ENCODE measurements at regions not wholly inside any gene's neighbourhood (a gene's known extent, or its start where the extent isn't known, plus 50 kb on each side); places are given as distances from the start of the nearest gene placed in this dataset.

DNA sequence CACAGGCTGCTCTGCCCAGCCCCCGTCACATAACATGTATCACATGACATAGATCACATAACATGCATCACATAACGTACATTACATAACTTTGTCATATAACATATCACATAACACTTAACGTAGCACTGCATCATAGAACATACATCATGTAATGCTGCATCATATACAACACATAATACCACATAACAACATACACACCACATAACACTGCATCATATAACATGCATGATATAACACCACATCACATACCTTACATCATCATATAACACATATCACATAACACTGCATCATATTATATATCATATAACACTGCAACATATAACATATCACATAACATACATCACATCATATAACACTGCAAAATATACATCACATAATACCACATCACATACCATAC lies 83.8 kb downstream of the AXIN2 start:
- no peak for DNase-seq

DNA sequence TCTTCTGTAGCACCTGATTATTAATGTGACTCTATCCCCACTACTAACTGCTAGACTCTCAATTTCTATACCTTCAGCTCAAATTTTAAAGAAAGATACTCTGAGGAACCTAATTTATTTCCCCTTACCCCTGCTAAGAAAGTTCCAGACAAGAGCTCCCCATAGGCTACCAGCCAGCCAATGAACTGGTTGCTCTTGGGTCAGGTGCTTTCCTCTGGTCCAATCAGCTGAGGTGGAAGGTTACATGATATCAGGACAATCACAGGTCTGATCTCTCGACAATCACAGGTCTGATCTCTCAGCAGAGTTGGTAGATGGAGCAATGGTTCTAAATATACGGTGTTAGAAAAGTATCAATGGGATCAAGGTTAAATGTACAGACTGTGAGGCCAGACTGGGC lies 86.8 kb downstream of the AXIN2 start:
- no peak for DNase-seq

DNA sequence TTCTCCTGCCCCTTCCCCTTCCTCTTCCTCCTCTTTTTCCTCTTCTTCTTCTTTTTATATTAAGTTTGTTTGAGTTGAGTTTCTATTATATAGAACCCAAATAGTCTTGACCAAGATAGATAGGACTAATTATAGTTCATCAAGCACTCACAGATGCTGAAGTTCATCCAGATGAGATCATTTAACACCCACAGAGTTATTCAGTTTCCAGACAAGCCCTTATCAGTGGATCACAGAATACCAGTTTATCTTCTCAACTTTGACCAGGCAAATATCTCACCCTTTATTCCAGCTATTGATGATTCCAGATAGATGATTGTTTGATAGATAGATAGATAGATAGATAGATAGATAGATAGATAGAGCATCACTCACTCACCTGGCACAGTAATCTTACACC lies 87.5 kb downstream of the AXIN2 start:
- no peak for DNase-seq

DNA sequence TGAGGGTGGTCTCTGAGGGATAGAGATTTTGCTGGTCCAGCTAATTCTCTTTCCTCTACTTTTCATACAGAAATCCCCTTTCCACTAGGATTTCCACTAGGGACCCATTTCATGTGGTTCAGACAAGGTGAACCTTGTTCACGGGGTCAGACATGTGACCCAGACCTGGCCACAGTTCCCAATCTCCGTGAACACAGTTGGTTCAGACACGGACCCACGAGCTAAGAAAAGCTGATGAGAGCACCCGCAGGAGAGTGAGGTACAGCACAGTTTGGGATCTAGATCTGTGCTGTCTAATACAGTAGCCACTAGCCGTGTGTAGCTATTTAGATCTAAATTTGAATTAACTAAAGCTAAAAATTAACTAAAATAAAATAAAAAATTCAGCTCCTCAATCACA lies 88.1 kb downstream of the AXIN2 start:
- no peak for DNase-seq

DNA sequence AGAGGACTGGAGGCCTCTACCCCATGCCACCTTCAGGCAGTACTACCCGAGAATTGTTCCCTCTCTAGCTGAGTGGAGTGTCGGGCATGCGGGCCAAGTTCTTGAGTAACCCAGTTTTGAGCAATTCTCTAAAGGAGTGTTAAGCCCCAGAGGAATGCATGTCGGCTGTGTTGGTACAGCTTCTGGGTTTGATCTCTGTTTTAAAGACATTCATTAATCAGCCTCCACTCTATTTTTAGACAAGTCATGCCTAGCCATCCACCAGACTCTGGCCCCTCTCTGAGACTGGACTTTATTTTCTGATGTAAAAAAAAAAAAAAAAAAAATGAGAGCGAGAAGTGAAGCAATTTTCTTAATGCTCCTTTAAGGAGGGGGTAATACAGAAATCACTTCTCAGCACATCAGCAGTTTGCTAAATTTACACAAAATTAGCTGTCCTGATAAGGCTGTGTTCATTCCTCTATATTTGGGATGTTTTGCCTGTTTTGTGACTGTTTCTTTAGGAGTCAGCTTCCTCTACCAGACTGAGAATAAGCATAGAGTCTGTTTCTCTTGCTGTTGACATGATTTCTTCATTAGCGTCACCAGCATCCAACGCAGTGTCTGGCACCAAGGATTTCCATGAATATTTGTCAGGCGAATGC lies 88.7 kb downstream of the AXIN2 start:
- DNase-seq = no peak

DNA sequence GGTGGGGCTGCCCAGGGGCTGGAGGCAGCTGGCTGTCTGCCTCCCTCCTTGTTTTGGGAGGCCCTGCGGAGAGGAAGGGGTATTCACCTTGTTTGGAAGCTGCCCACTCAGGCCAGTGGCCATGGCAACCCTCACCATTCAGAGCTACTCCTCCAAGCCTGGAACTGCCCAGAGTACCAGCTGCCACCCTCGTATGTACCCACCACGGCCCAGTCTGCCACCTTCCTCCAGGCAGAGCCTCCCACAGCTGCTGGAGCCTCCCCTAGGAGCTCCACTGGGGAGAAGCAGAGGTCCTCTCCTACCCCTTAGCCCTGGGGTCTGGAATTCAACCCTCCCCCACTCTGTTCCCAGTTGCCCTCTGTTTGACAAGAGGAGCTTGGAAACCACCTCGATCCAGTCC lies 90.7 kb downstream of the AXIN2 start:
- DNase-seq = no peak

DNA sequence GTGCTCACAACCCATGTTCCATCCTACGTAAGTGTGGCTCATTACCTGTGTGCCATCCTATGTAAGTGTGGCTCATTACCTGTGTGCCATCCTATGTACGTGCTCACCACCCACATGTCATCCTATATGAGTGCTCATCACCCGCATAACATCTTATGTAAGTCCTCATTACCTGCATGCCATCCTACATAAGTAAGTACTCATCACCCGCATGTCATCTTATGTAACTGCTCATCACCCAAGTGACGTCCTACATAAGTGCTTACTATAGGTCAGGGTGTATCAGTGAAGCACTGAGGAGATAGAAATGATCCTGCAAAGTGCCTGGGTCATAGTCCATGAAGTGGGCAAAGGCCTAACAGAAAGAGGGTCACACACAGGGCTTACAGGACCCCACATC lies 93.1 kb downstream of the AXIN2 start:
- no peak for DNase-seq

DNA sequence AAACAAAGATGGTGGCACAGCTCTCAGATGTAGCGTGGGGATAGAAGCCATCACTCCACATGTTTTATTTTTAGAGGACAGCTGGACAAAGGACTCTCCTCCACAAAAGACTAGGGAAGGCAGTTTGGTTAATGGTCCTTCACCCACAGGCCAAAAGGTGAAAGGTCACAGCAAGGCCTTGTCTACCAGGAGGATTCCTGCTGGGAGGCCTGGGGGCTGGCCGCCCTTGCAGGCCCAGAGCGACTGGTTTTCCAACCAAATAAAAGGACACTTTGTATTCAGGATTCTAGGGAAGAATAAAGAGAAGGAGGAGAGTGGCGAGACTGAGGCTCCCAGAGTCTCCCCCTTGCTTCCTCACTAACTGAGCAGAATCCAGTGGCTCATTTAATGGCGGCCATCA lies 94.3 kb downstream of the AXIN2 start:
- DNase-seq = no peak

DNA sequence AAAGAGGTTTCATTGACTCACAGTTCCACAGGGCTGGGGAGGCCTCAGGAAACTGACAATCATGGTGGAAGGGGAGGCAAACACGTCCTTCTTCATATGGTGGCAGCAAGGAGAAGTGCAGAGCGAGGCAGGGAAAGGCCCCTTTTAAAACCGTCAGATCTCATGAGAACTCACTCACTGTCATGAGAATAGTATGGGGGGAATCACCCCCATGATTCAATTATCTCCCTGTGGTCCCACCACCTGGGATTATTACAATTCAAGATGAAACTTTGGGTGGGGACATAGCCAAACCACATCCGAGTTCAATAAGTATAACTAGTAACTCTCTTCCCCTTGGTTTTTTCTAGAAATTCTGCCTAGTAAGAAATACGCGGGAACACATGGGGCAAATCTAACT lies 94.9 kb downstream of the AXIN2 start:
- DNase-seq = no peak

DNA sequence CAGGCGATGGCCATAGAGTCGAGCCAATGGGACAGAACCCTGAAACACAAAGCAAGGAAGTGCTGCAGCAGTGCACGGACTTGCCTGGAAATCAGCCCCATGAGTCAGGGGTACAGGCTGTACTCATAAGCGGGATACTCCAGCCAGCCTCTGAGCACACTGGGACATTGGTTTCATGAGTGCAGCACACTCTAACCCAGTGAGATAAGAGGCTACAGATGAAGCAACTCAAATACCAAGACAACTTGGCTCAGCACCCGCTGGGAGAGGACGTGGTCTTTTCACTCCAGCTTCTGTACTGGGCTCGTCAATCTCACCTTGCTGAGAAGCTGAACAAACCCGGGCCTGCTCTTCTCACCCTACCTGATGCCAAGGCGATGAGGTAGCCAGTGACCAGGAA lies 98.2 kb downstream of the AXIN2 start:
- no peak for DNase-seq

DNA sequence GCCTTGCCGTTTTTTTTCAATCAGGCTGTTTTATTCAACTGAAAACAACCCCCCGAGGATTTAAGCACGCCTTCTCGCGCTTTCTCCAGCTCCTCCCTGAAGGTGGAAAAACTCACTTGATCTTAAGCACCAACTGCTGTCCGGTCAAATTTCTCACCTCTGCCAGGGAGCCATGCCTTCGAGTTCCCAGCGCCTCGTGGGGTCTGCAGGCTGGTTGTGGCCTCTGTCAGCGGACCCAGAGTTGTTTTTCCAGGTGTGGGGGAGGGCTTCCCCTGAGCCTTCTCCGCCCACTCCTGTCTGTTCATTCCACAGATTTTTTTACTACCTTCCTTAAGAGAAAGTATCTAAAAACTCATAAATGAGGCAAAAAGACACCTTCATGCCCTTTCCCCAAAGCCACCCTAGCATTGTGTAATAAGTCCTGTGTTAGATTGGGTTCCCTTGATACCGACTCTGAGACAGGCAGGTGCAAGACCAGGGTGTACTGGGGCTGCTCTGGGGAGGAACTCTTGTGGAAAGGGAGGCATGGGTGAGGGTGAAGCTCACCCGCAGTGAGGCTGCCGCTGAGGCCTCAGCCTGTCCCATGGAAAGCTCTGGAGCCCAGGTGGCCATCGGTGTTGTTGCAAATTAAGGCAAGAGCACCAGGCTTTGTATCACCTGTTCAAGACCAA lies 101.6 kb downstream of the AXIN2 start:
- no peak for DNase-seq

DNA sequence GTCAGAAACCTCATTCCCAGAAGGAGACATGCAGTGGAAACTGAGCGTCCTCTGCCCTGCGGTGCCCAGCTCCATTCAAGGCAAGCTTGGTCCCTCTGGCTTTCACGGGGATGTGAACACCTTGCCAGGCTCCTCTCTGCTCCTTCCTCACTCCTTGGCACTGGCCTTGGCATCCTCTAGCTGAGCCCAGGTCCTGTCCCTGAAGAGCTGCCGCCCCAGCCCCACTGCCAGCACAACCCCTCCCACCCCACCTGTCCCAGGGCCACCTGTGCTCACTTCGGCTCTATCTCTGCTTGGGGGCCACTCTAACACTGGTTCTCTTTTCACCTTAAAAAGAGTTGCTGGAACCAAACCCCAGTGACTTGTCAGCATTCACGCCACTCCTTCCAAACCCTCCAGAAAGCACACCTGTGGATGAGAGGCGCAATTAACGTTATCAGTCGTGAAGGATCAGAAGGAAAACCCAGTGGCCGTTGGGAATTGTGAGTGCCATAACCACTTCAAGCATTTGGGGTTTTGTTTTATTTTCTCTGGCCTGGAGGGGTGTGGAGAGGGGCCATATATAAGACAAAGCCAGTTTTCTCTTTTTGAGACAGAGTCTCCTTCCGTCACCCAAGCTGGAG lies 103.7 kb downstream of the AXIN2 start:
- DNase-seq = no peak

DNA sequence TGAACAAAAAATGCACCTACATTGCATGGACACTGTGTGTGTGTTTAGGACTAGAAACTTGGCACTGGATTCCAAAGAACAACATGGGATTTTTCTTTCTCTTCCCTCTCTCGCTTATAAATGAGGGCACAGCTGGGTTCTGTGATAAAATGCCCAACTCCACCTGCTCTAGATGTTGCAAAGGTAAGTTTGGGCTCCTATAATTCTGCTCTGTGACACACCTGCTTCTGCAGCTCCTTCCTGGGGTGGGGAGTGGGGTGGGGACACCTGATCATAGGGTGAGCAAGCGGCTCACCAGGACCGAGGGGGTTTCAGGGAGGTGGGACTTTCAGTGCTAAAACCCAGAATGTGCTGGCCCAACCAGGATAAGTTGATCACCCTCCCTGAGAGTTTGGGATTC lies 104.3 kb downstream of the AXIN2 start:
- no peak for DNase-seq

DNA sequence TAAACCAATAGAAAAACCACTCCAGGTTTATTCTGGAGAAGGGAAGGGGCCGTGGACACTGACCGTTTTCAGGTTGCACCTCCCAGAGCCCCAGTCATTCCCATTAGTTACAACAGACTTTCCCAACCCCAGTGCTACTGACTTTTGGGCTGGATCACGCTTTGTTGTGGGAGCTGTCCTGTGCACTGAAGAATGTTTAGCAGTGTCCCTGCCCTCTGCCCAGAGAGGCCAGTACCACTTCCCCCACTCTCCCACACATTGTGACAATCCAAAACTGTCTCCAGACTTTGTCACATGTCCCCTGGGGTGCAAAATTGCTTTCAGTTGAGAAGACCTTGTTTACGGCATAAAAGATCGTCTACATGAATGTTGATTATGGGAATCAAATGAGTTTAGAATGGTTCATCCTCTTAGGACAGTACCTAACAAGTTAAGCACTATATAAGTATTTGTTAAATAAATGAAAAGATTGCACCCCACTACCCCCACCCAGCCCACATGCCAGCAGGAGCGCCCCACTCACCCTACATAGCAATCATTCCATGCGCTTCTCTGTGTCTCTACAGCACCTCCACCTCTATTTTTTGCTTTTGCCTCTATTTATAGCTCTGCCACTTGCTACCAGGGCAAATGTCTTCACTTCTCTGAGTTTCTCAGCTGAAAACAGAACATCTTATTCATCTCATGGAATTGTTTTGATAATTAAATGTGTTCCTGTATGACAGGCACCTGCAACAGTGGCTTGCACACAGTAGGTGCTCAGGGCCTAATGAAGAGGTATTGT lies 104.9 kb downstream of the AXIN2 start:
- no peak for DNase-seq

DNA sequence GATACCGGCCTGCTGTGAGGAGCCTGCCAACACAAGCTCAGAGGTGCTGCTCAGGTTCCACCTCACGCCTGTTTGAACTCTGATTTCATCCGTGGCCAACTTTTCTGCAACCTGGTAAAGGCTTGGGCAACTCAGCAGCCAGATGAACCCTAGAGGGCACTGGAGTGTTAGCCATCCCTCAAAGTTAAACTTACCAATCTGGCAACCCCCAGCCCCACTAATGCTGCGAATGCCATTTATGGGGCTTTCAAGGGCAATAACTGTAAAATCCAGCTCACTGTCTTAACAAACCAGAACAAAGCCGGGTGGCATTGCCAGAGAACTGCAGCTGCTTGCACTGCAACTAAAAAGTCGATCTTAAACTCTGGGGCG lies 105.5 kb downstream of the AXIN2 start:
- no peak for DNase-seq

DNA sequence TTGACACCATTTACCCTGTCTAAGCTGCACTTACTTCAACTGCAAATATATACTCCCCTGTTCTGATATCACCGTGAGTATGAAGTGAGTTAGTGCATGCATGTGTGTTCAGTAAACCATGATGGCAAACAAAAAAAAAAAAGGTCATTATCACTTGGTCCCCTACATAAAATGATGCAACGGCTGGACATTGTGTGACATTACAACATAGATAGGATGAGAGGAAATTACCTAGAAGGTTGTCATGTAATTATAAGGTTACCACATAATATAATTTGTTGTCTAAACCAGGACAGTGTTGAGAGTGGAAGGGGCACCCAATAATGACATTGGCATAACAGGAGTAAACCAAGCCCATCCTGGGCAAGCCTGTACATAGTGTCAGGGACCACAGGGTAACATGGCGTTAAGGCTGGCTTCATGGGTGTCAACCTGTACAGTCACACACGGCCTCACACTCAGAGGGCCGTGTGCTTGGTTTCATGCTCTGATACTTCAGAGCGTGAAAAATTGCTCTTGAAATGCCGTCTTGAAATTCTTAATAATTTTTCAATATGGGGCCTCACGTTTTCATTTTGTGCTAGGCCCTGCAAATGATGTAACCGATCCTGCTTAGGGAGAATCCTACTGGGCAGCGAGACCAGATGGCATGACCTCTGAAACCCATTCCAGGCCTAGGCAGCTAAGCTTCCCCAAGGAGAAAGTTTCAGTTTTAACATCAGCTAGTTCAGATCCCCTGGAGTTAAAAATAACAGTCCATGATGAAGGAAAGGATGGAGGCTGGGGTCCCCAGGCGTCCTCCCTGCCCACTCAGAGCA lies 106.1 kb downstream of the AXIN2 start:
- no peak for DNase-seq

DNA sequence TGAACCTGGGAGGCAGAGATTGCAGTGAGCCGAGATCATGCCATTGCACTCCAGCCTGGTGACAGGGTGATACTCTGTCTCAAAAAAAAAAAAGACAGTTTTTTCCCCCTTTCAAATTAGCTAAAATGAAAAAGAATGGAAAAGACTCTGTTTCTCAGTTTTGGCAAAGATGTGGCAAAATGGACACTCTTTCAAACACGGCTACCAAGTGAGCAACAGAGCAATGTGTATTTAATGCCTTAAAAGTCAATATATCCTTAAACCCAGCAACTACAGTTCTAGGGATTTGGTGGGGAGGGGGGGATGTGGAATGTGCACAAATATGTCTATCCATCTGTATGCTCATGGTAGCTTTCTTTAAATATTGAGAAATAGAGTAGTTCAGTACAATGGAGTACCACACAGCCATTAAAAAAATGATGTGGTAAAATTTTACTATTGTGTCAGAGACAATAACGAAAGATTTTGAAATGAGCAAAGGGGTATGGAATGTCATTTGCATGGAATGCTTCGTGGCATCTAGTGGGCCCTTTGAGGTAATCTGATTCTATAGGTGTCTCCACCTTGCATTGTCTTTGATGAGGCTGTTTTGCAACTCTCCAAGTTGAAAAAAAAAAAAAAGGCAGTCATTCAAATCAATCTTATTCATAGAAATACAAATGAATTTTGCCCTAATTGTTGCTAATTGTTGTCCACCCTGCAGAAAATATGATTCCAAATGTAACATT lies 108.1 kb downstream of the AXIN2 start:
- no peak for DNase-seq

DNA sequence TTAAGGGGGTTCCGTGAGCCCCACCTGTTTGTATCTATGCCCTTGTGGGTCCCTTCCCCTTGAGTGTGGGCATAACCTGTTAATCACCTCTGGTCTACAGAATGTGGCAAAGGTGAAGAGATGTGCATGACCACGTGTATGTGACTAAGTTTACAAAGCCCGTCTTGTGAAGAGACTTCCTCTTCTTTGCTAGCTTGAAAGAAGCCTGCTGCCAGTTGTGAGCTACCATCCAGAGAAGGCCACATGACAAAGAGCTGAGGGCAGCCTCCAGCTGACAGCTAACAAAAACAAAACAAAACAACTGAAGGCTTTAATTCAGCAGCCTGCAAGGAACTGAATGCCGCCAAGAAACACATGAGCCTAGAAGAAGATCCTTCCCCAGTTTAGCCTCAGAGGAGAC lies 112.0 kb downstream of the AXIN2 start:
- DNase-seq = no peak

DNA sequence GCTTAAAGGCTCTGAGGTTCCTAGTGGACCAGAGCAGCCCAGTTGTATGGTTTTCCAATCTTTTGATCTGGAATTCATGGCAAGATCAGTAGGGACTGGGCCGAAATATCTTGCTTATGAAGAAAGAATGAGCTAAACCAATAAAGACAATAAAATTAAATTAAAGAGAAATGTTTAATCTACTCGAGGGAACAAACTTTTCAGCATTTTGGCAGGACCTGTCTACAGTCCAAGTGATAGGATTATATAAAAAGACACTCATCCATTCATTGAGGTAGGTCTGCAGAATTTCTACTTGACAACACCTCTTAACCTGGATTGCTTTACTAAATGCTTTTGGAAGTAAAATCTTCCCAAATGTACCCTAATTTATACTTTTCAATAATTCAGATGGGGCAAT lies 113.6 kb downstream of the AXIN2 start:
- no peak for DNase-seq

DNA sequence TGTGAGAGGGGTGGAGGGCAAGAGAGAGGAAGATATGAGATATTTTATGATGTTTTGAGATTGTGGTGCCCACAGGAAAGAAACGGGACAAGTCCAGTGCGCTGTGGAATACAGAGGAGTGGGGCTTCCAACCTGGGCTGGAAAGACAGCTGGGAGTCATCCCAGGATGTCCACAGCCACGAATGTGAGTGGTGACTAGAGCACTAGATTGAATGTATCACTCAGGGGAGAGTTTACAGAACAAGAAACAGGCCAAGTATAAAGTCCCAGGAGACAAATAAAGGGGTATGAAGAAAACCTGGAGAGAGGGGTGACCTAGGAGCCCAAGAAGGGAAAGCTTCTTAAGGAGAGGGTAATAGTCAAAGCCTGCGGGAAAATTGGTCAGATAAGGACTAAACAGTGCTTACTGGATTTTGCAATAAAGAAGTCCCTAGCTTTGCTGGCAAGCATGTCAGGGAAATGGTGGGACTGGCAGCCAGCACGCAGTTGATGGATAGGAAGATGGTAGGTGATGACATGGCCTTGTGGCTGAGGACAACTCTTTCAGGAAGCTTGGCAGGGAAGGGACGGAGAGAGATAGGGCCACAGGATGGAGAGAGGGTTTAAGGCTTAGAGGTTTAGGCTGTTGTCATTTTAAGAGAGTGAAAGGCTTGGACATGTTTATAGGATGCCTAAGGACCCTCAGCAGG lies 114.5 kb downstream of the AXIN2 start:
- DNase-seq = no peak

DNA sequence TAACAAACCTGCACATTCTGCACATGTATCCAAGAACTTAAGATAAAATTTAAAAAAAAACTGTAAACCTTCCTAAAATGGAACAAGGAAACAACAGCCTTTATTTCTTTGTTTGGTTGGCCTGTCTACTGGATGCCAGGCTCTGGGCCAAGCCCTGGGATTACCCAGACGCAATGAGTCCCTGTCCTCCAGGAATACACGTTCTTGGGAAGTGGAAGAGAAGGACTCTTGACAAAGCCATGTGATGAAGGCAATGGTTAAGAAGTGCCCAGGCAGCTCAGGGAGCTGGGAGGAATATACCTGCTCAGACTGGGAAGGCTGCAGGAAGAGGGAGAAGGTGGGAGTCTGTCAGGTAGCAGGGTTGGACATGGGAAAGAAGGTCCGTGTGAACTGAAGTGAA lies 115.4 kb downstream of the AXIN2 start:
- DNase-seq = no peak

DNA sequence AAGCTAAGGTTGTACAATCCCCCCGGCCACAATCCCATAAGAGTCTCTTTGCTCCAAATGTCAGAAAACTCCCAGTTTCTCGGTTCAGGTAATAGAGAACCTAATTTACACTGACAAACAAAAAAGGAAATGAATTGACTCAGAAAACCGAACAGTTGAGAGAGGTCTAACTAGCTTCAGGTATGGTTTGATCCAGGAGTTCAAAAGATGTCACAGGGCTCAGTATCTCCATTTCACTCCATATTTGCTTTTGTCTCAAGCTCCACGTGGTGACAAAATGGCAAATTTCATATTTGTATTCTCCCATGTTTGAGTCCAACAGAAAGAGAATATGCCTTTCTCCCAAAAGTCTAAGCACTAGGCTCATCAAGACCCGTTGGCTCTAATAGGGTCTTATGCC lies 117.4 kb downstream of the AXIN2 start:
- DNase-seq = no peak
